ENCODE measurements at regions not wholly inside any gene's neighbourhood (a gene's known extent, or its start where the extent isn't known, plus 50 kb on each side); places are given as distances from the start of the nearest gene placed in this dataset.

DNA sequence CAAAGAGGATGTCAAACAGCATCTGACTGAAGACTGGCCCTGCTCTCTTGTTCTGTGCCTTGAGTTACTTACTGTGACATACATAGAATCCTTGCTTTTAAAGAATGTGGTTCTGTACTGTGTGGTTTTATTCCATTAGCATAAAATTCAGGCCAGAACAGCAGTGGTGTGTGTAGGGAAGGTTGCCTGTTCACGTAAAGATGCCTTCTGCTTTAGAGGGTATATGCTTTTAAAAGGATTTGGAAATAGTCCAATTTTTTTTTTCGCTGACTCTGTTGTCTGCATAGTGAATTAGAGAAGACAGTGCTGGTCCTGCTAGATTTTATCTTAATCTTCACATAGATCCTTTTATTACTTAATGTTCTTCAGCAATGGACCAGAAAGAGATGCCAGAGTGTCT, 470.8 kb upstream of the SEMA3A start:
- POLR2A ChIA-PET, result no interaction called here
- DNase-seq (ENCODE audit: extremely low spot score), result no peak
- CTCF ChIA-PET, result no interaction called here
- no peak for TF ChIP-seq CTCF (IDR thresholded peaks at IDR 0.05; ENCODE audit: control extremely low read depth, extremely low read depth, low read depth, missing control alignments)

DNA sequence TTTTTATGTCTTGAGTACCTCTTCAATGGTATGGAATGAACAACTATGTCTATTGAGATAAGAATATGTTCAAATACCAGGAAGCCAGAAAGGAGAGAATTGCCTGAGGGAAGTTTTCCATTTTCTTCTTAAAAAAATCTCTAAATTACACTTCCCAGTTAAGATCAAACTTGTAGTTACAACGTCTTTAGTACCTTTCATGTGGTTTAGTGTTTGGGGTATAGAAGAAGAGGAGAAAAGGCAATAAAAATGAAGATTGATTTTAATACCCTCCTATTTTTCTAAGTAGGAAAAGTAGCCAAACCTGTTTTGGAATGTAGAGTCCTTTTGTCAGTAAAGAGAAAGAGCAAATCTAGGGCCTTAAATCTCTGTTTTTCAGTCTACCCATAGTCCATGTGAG, 470.0 kb upstream of the SEMA3A start:
- DNase-seq (ENCODE audit: extremely low spot score), result no peak
- TF ChIP-seq CTCF (IDR thresholded peaks at IDR 0.05; ENCODE audit: control extremely low read depth, extremely low read depth, low read depth, missing control alignments), result no peak
- CTCF ChIA-PET, result no interaction called here
- POLR2A ChIA-PET, result no interaction called here

GRCh38 chr7:84663224-84663623, 468.6 kb upstream of the SEMA3A start:
- no peak for TF ChIP-seq CTCF (IDR thresholded peaks at IDR 0.05; ENCODE audit: control extremely low read depth, extremely low read depth, low read depth, missing control alignments)
- ChIA-PET CTCF (no interaction called here), POLR2A (no interaction called here)
- no peak for DNase-seq (ENCODE audit: extremely low spot score)

DNA sequence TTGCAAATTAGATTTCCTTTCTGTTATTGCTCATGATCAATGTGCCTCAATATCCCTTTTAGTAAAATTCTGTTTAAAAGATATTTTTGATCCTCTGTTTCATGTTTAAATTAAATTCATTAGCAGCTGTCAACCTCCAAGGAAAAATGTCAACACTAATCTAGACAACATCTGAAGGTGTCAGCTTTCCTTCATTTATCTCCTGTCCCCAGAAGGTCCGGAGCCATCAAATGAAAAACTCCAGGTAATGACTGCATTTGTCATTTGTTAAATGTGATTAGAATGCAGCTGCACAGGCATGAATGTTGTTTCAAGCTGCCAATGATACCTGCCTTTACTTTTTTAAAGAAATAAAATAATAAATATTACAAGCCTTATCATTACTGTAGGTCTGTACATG, 463.7 kb upstream of the SEMA3A start:
- ChIA-PET POLR2A (no interaction called here), CTCF (interaction anchor here (1.3 to 2.6 kb wide), 3 partner anchors 9 to 19 kb away, joined by 3 to 10 read pairs (median 3); no protein-coding TSS in a partner anchor)
- no peak for DNase-seq (ENCODE audit: extremely low spot score)
- TF ChIP-seq CTCF (IDR thresholded peaks at IDR 0.05; ENCODE audit: control extremely low read depth, extremely low read depth, low read depth, missing control alignments), result no peak

DNA sequence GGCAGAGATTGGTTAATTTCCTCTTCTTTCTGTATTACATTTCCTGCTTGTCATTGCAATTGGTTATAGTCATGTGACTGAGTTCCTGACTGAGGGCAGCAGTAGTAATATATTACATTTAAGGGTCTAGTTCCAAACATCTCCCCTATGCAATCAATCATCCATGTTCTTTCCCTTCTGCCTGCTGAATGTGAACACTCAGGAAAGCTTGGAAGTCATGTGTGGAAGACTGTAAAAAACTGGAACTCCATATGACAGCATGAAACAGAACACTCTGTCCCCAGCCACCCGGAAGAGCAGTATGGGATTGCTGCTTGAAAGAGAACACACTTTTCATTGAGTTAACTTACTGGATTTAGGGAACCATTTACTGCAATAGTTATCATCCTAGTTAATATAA, 459.7 kb upstream of the SEMA3A start:
- ChIA-PET POLR2A (no interaction called here), CTCF (no interaction called here)
- TF ChIP-seq CTCF (IDR thresholded peaks at IDR 0.05; ENCODE audit: control extremely low read depth, extremely low read depth, low read depth, missing control alignments), result no peak
- DNase-seq (ENCODE audit: extremely low spot score), result no peak

DNA sequence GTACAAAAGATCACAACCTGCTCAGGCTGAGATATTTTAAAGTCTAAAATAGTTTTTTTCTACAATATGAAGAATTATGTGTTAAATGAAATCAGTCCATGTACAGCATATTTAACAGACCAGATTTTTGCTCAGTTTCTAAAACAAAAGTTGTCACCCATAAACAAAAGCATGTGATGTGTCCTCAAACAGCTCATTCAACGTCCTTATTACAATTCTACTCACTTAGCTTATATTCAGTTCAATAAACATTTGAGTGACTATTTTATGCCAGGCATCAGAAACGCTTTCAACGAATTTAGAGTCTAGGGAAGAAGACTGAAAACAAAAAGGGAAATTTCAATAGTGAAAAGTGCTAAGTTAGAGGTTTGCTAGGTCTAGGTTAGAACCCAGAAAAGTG, 457.3 kb upstream of the SEMA3A start:
- ChIA-PET CTCF (no interaction called here), POLR2A (no interaction called here)
- DNase-seq (ENCODE audit: extremely low spot score), result no peak
- no peak for TF ChIP-seq CTCF (IDR thresholded peaks at IDR 0.05; ENCODE audit: control extremely low read depth, extremely low read depth, low read depth, missing control alignments)

All from GM10248 (cell line).